Spleen (tissue), 11 donors: ENCODE measurements at regions not wholly inside any gene's neighbourhood (a gene's known extent, or its start where the extent isn't known, plus 50 kb on each side); places are given as distances from the start of the nearest gene placed in this dataset.

Experiments used
- DNase-seq: peaks from one replicate; pipeline ENCODE4 v3.0.0-alpha.2; 2020
- H3K27ac ChIP-seq, 8 donors: fragments of 200-600 bp; sonication (generic) in 7 of 8; 1 replicate in 4 of 8; 2 replicates in 4 of 8; pipeline versions ENCODE4 v1.5.0 to v1.8.0; 2016 to 2021; ENCODE audit warnings: inconsistent platforms in 4 of 8, mild to moderate bottlenecking in 4 of 8, moderate library complexity in 1 of 8
- H3K27me3 ChIP-seq, 7 donors: fragments of 200-600 bp; sonication (generic) in 6 of 7; replicated peaks in 1 of 7; 1 replicate in 4 of 7; 2 replicates in 3 of 7; pipeline versions ENCODE4 v1.5.0 to v1.8.0; 2016 to 2021; ENCODE audit warnings: inconsistent platforms in 3 of 7, mild to moderate bottlenecking in 1 of 7
- H3K36me3 ChIP-seq, 6 donors: fragments of 200-600 bp; sonication (generic) in 5 of 6; 1 replicate in 4 of 6; 2 replicates in 2 of 6; pipeline versions ENCODE4 v1.5.0 to v1.8.0; 2016 to 2021; ENCODE audit warnings: inconsistent platforms in 2 of 6
- H3K4me1 ChIP-seq, 6 donors: fragments of 200-600 bp; sonication (generic) in 5 of 6; 1 replicate in 3 of 6; 2 replicates in 3 of 6; pipeline versions ENCODE4 v1.5.0 to v1.8.0; 2016 to 2021; ENCODE audit warnings: inconsistent platforms in 3 of 6
- H3K4me3 ChIP-seq, 8 donors: fragments of 200-600 bp; sonication (generic) in 7 of 8; 1 replicate in 4 of 8; 2 replicates in 4 of 8; pipeline versions ENCODE4 v1.5.0 to v1.8.0; 2016 to 2021; ENCODE audit warnings: inconsistent platforms in 4 of 8, mild to moderate bottlenecking in 4 of 8, moderate library complexity in 2 of 8
- H3K9me3 ChIP-seq, 8 donors: fragments of 200-600 bp; sonication (generic) in 7 of 8; 1 replicate in 4 of 8; 2 replicates in 4 of 8; pipeline versions ENCODE4 v1.5.0 to v1.8.0; 2016 to 2021; ENCODE audit warnings: inconsistent platforms in 4 of 8
- POLR2A ChIP-seq, 3 donors: fragments of 450-650 bp; IDR thresholded peaks; one replicate each; pipeline ENCODE4 v1.5.1; 2017; ENCODE audit warnings: antibody characterized with exemption in 3 of 3, mild to moderate bottlenecking in 1 of 3
- POLR2AphosphoS5 ChIP-seq, 3 donors: sonication (generic); formaldehyde crosslinking; IDR thresholded peaks; one replicate each; pipeline ENCODE4 v1.5.1; 2017; ENCODE audit warnings: antibody characterized with exemption in 3 of 3
- WGBS, 5 donors: extraction: QIAGEN DNeasy Blood & Tissue Kit in 3 of 5; methylation state at CpG; one replicate each; pipeline versions ENCODE4 v1.1.5 to v1.1.7; 2013 to 2018; 5-methylcytosine and 5-hydroxymethylcytosine counted together
- intact Hi-C: fragments of 100-400 bp; cut with DNase I; formaldehyde crosslinking; loops from one replicate; pipeline ENCODE4 v1.15.0; 2023; ENCODE audit warnings: low total_unique reads
- TF ChIP-seq, protein P1 (sequence below), 11 experiments: fragments of 200-600 bp in 7 of 11; fragments of 450-650 bp in 4 of 11; sonication (generic) in 4 of 11; IDR thresholded peaks in 8 of 11; conservative IDR thresholded peaks in 3 of 11; 1 replicate in 7 of 11; 2 replicates in 4 of 11; pipeline versions ENCODE4 v1.4.0 to v1.8.0; 2016 to 2021; ENCODE audit warnings: antibody characterized with exemption in 11 of 11, inconsistent platforms in 4 of 11, mild to moderate bottlenecking in 1 of 11
- donor health status: healthy with polysubstance abuse.
- donor health status: DM: no; HTN: no; CAD: no; lungs with moderate emphysema.
- donor health status: DM: no; HTN: no; CAD: no.
- donor health status: Bipolar disorder and iron deficiency.
- donor health status: healthy.
- donor health status: DM: no; HTN: no; CAD: no.
- donor health status: DM: yes; HTN: yes; CAD: no.

DNA sequence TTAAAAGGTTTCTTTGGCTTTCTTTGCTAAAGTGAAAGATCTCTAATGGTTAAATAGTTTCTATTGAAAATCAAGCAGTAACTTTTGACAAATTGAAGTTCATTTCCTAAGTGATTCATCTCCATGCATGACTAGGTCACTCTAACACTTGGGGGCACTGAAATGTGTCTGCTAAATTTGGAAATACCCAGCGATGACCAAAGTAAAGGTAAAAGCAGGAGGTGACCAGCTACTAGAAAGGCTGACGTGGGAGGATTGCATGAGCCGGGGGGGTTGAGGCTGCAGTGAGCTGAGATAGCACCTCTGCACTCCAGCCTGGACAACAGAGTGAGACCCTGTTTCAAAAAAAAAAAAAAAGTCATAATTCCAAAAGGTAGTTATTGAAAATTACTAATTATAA lies 111.8 kb upstream of the GPR141 start:
- Histone ChIP-seq H3K36me3 (no peaks in the 10 kb centered on the region), H3K9me3 (no peaks in the 10 kb centered on the region), H3K27ac (no peak overlapping the region), H3K4me1 (no peaks in the 10 kb centered on the region), H3K4me3 (no peak overlapping the region), H3K27me3 (no peaks in the 10 kb centered on the region)
- no peak for DNase-seq
- intact Hi-C loops, result no loop called here
- TF ChIP-seq, protein P1, sequence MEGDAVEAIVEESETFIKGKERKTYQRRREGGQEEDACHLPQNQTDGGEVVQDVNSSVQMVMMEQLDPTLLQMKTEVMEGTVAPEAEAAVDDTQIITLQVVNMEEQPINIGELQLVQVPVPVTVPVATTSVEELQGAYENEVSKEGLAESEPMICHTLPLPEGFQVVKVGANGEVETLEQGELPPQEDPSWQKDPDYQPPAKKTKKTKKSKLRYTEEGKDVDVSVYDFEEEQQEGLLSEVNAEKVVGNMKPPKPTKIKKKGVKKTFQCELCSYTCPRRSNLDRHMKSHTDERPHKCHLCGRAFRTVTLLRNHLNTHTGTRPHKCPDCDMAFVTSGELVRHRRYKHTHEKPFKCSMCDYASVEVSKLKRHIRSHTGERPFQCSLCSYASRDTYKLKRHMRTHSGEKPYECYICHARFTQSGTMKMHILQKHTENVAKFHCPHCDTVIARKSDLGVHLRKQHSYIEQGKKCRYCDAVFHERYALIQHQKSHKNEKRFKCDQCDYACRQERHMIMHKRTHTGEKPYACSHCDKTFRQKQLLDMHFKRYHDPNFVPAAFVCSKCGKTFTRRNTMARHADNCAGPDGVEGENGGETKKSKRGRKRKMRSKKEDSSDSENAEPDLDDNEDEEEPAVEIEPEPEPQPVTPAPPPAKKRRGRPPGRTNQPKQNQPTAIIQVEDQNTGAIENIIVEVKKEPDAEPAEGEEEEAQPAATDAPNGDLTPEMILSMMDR (IDR thresholded peaks at IDR 0.05 in 8 of 11, conservative IDR thresholded peaks at IDR 0.05 in 3 of 11), result no peak
- no peak for TF ChIP-seq POLR2A (IDR thresholded peaks at IDR 0.05)
- no peak for TF ChIP-seq POLR2AphosphoS5 (IDR thresholded peaks at IDR 0.05)
- 65 to 83% (median 81%) methylated on average over 3 of the region's 3 CpGs for WGBS, 5 donors

DNA sequence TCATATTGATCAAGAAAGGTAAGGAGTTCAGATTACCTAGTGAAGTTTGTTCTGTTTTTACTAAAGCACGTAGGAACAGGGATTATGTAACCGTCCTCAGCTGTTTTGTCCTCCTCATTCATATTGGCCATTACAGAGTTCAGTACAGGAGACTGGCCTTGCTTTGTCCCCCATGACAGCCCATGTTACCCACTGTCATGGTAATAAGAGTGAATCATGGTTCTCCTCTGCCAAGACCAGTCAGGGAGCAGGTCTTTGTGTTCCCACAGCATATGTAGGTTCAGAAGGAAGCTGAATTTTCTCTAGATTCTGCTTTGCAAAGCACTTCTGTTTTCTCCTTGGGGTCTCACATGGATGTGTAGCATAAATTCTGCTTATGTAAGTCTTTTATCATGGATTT lies 106.2 kb upstream of the GPR141 start:
- TF ChIP-seq POLR2A (IDR thresholded peaks at IDR 0.05) (no peak), POLR2AphosphoS5 (IDR thresholded peaks at IDR 0.05) (no peak)
- TF ChIP-seq, protein P1 (IDR thresholded peaks at IDR 0.05 in 8 of 11, conservative IDR thresholded peaks at IDR 0.05 in 3 of 11), result no peak
- Histone ChIP-seq H3K9me3 (no peaks in the 10 kb centered on the region), H3K4me3 (no peak overlapping the region), H3K27ac (no peak overlapping the region), H3K4me1 (no peaks in the 10 kb centered on the region), H3K27me3 (no peaks in the 10 kb centered on the region), H3K36me3 (no peaks in the 10 kb centered on the region)
- intact Hi-C loops, result no loop called here
- 37 to 75% (median 62%) methylated on average over 2 of the region's 2 CpGs for WGBS, 5 donors
- DNase-seq, result no peak

GRCh38 chr7:37577901-37578300 lies 105.7 kb upstream of the GPR141 start:
- Histone ChIP-seq H3K27me3 (no peaks in the 10 kb centered on the region), H3K36me3 (no peaks in the 10 kb centered on the region), H3K9me3 (no peaks in the 10 kb centered on the region), H3K4me3 (no peak overlapping the region), H3K27ac (no peak overlapping the region), H3K4me1 (no peaks in the 10 kb centered on the region)
- no peak for TF ChIP-seq POLR2A (IDR thresholded peaks at IDR 0.05)
- TF ChIP-seq, protein P1 (IDR thresholded peaks at IDR 0.05 in 8 of 11, conservative IDR thresholded peaks at IDR 0.05 in 3 of 11), result no peak
- TF ChIP-seq POLR2AphosphoS5 (IDR thresholded peaks at IDR 0.05), result no peak
- no peak for DNase-seq
- WGBS, 5 donors, result 60 to 87% (median 62%) methylated on average over 4 of the region's 4 CpGs
- intact Hi-C loops, result no loop called here

DNA sequence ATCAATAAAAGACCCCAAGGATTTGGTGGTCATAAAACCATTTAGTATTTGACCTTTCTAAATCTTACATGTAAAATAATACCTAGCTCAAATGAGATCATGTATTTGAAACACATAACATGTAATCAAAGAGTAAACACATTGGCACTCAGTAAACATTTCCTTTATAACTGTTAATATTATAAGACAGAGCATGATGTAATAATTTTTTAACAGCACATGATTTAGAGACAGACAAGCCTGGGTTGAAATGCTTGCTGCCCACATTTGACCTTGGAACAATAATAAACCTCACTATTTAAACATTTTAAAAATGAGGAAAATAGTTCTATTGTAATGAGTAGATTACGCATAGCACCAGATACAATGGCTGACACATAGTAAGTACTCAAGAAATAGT lies 105.2 kb upstream of the GPR141 start:
- WGBS, 5 donors, result 89 to 95% (median 93%) methylated on average over 1 of the region's 1 CpG
- Histone ChIP-seq H3K4me1 (no peaks in the 10 kb centered on the region), H3K27ac (no peak overlapping the region), H3K36me3 (no peaks in the 10 kb centered on the region), H3K27me3 (no peaks in the 10 kb centered on the region), H3K4me3 (no peak overlapping the region), H3K9me3 (no peaks in the 10 kb centered on the region)
- TF ChIP-seq, protein P1 (IDR thresholded peaks at IDR 0.05 in 8 of 11, conservative IDR thresholded peaks at IDR 0.05 in 3 of 11), result no peak
- TF ChIP-seq POLR2AphosphoS5 (IDR thresholded peaks at IDR 0.05) (no peak), POLR2A (IDR thresholded peaks at IDR 0.05) (no peak)
- intact Hi-C loops, result no loop called here
- no peak for DNase-seq
